ENCODE measurements at regions not wholly inside any gene's neighbourhood (a gene's known extent, or its start where the extent isn't known, plus 50 kb on each side); places are given as distances from the start of the nearest gene placed in this dataset.

DNA sequence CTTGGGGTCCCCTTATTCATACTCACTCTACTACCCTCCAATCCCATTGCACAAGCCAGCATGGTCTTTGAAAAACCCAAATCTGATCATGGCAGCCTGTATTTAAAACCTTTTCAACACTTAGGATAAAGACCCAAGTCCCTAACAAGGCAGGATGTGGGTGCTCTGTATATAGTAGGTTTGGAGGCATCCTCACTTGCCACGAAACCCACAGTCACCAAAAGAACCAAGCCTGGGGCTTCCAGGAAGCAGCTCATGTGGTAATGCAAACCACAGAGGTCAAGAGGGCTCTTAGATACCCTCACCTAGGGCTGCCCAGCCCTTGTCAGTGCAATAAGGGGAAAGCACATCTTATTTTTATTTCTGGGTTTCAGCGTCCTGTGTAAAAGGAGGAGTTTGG lies 218.6 kb upstream of the ASIC2 start:
- no peak for DNase-seq (ENCODE audit: low read depth in 3 of 3, low spot score in 2 of 3)

DNA sequence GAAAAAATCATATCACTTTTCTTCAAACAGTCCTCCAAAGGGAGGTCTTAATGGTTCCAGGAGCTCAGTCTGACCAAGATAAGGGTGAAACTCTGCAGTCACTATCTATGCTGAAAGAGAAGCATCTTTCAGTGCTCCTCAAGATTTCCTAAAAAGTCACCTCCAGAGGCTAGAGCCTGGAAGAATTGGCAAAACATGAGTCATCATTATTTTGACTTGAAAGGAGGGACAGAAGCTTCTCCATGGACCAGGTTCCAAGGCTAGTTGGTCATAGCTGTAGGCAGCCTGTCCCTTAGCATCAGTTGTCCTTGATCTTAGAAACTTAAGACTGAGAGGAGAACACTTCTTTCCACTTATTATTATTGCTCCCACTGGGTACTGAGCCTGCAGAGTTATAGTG lies 219.0 kb upstream of the ASIC2 start:
- no peak for DNase-seq (ENCODE audit: low read depth in 3 of 3, low spot score in 2 of 3)

DNA sequence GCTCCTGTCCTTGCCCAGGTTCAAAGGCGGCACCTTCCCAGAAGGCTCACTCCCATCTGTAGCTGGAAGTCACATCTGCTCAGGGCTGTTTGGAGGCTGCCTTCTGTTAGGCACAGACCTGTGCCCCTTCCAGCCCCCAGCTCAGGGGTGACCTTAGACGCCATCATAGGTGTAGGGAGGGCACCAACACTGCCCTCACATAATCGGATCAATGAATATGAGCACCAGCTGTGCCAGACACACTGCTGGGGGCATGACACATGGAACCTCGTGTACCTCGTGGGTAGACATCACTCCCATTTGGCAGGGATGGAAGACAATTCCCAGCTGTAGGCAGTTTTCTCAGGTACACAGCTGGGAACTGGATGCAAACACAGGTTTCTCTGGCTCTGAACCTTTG lies 220.7 kb upstream of the ASIC2 start:
- no peak for DNase-seq (ENCODE audit: low read depth in 3 of 3, low spot score in 2 of 3)

GRCh38 chr17:33514369-33514768 lies 221.3 kb upstream of the ASIC2 start:
- DNase-seq (ENCODE audit: low read depth in 3 of 3, low spot score in 2 of 3) = no peak

DNA sequence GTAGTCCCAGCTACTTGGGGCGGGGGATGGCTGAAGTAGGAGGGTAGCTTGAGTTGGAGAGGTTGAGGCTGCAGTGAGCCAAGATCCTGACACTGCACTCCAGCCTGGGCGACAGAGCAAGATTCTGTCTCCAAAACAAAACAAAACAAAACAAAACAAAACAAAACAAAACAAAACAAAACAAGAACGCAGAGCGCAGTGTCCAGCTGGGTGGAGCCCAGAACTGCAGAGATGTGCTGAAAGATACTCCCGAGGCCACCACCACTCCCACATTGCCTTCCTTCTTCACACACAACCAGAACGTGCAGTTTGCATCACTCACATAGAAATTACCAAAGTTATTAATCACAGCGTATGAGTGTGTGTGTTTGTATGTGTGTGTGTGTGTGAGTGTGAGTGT lies 222.9 kb upstream of the ASIC2 start:
- DNase-seq (ENCODE audit: low read depth in 3 of 3, low spot score in 2 of 3) = no peak

- DNase-seq (ENCODE audit: low read depth in 3 of 3, low spot score in 2 of 3) = no peak
Measured at GRCh38 chr17:33516645-33517044, 223.6 kb upstream of the ASIC2 start.

GRCh38 chr17:33517746-33518145 lies 224.7 kb upstream of the ASIC2 start:
- DNase-seq (ENCODE audit: low read depth in 3 of 3, low spot score in 2 of 3) = no peak

DNA sequence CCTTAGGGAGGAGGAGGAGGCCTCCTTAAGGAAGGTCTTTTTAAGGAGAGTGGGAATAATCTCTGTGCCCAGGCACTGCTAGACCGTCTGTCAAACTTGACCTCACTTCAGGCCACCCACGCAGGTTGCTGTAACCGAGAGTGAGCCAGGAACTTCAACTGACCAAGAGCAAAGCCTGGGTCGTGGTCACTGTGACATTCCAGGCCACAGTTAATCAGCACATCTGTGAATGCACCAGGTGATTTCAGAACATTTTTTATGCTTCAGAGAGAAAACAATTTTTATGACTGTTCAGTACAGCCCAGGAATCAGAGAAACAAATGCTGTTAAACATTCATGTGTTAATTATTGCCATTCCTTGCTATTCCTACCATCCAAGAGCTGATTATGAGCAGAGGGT lies 226.6 kb upstream of the ASIC2 start:
- no peak for DNase-seq (ENCODE audit: low read depth in 3 of 3, low spot score in 2 of 3)

- peak in 1 of 3 donors; percentile 40 for DNase-seq (ENCODE audit: low read depth in 3 of 3, low spot score in 2 of 3)
Measured at GRCh38 chr17:33520426-33521330, 227.6 kb upstream of the ASIC2 start.

DNA sequence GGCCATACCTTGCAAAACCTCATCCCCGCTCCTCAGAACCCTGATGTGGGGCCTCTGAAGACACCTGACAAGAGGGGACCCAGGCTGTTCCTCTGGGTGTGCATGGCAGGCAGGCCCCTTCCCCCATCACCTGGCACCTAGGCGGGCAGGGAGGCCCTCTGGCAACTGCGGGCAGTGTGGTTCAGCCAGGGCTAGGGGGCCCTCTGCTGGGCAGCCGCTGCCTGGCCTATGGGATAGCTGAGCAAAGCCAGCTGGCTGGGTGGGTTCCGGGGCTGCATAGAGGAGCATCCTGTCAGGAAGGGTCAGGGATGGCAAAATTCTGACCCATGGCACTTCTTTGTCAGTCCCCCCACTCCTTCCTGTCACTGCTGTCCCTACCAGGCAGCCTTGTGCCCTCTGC lies 228.7 kb upstream of the ASIC2 start:
- DNase-seq (ENCODE audit: low read depth in 3 of 3, low spot score in 2 of 3) = no peak

DNA sequence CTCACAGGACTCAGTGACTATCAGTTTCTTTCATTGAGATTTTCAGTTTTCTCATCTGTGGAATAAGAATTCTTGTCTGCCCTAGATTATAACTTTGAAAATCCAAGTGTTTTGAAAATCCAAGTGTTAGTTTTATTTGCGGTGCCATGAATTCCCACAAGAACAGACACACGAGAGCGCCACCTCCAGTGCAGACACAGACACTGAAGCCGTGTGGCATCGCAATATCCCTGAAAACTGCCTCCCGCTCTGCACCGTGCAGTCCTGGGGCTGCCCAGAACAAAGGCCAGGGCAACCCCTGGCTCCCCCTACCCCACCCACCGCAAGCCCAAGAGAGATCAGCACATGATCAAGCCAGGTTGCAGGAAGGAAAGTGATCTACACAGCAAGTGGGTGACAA lies 229.5 kb upstream of the ASIC2 start:
- no peak for DNase-seq (ENCODE audit: low read depth in 3 of 3, low spot score in 2 of 3)

DNA sequence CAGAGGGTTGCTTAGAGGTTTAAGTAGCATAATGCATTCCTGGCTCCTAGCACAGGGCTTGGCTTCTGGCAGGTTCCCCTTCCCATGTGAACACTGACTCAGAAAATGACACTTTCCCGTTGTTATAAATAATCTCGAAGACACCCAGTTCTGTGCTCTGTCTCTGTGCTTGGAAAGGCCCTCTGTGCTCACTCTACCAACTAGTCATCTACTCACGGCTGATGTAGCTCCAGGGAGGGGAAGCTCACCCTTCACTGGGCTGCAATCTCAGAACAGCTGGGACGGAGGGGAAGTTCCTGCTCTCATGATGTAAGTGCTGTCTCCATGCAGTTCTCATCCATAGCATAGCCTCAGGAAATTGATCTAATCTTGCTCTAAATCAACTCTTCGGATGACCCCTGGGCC lies 230.5 kb upstream of the ASIC2 start:
- no peak for DNase-seq (ENCODE audit: low read depth in 3 of 3, low spot score in 2 of 3)

DNA sequence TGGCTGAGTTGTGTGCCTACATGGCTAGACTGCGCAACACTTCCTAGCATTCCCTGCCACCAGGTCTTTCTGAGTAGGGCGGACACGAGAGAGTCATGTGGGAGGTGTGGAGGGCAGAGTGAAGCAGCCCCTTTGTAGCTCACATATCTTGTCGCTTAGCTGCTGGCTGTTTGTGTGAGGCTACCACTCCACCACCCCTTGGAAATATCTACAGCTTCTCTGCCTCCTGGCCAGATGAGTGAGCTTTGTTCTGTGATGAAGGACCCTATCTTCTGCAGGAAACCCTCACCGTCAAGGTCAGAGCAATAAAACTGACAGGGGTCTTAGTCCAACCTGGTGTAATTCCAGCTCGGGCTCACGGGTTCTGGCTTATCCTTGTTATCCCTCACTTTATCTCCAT lies 232.1 kb upstream of the ASIC2 start:
- DNase-seq (ENCODE audit: low read depth in 3 of 3, low spot score in 2 of 3) = no peak

GRCh38 chr17:33526717-33527116 lies 233.6 kb upstream of the ASIC2 start:
- DNase-seq (ENCODE audit: low read depth in 3 of 3, low spot score in 2 of 3) = no peak

- DNase-seq (ENCODE audit: low read depth in 3 of 3, low spot score in 2 of 3) = no peak
Measured at GRCh38 chr17:33527290-33527689, 234.2 kb upstream of the ASIC2 start.

GRCh38 chr17:33528846-33529245 lies 235.8 kb upstream of the ASIC2 start:
- no peak for DNase-seq (ENCODE audit: low read depth in 3 of 3, low spot score in 2 of 3)

DNA sequence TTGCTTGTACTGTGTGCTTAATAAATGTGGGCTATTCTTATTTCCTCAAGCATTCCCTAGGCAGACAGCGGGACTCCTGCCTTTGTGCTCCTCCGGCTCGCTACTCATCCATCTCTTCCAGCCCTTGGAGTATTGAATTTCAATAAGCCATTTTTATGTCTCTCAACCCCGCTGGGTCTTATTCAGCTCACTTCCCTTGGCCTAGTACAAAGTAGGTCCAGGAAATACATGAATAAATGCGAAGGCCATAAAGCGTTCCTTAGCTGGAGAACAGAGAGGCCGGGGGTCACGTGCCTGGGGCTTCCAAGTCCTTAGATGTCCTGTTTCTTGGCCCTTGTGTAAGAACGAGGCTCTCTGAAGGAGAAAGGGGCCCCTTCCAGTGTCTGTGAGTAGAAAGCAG lies 236.7 kb upstream of the ASIC2 start:
- DNase-seq (ENCODE audit: low read depth in 3 of 3, low spot score in 2 of 3) = no peak

GRCh38 chr17:33531311-33531710 lies 238.2 kb upstream of the ASIC2 start:
- no peak for DNase-seq (ENCODE audit: low read depth in 3 of 3, low spot score in 2 of 3)

- no peak for DNase-seq (ENCODE audit: low read depth in 3 of 3, low spot score in 2 of 3)
Measured at GRCh38 chr17:33534087-33534486, 241.0 kb upstream of the ASIC2 start.

DNA sequence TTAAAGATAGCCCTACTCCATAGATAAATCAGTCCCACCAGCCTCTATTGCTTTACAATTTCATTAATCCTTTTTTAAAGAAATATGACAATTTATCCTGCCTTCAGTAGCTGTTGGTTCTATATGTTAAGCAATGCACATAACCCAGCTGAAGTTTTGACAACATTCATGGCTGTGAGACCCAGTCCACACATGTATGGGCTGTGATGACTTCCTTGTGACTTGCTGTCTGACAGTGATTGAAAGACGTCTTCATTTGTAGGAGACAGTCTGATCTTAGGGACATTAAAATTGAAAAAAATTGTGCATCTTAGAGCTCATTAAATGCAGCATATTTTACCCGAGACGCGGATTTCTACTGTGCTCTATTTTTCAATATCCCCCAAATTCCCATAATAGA lies 252.0 kb upstream of the ASIC2 start:
- DNase-seq (ENCODE audit: low read depth in 3 of 3, low spot score in 2 of 3) = no peak

- no peak for DNase-seq (ENCODE audit: low read depth in 3 of 3, low spot score in 2 of 3)
Measured at GRCh38 chr17:33550261-33550660, 257.2 kb upstream of the ASIC2 start.

DNA sequence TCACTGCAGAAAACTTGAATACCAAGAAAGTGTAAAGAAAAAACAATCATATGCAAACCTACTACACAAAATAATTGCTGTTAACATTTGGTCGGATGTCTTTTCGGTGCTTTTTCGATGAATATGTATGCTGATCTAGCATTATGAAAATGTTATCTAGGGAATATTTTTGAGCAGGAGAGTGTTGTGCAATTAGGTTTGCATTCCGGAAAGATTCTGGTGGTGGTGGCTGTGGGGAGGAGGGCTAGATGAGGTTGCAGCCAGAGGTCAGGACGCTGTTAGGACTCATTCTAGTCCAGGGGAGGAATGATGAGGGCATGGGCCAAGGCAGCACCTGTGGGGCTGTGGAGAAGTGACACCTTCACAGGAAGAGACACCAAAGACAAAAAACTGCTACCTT lies 258.0 kb upstream of the ASIC2 start:
- DNase-seq (ENCODE audit: low read depth in 3 of 3, low spot score in 2 of 3) = no peak

DNA sequence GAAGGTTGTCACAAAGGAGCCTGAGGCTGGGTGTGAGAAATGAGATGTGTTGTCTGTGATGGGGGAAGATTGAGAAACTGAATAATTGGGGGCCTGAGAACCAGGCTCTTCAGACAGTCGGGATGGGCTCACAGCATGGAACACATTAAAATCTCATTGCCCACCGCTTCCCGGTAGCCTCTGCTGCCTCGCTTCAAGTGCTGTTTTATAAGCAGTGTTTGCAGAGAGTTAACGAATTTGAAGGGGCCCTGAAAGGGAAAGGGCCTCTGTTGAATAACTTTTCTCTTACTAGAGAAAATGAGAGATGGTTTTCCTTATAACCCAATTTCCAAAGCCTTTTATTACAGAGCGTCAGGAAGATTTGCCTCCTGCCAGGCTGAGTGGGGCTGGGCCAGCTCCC lies 258.8 kb upstream of the ASIC2 start:
- no peak for DNase-seq (ENCODE audit: low read depth in 3 of 3, low spot score in 2 of 3)

Data from right renal cortex interstitium (tissue), 3 donors.